Ascending aorta (tissue), 2 donors: ENCODE measurements at regions not wholly inside any gene's neighbourhood (a gene's known extent, or its start where the extent isn't known, plus 50 kb on each side); places are given as distances from the start of the nearest gene placed in this dataset.

ENCODE experiments used
- DNase-seq, 2 donors: peaks; one replicate each; pipeline ENCODE4 v3.0.0-alpha.2; 2019; ENCODE audit warnings: low spot score in 2 of 2
- H3K27ac ChIP-seq, 2 donors: fragments of 200-600 bp; sonication (generic); one replicate each; pipeline ENCODE4 v1.5.1; 2016 to 2017; ENCODE audit warnings: mild to moderate bottlenecking in 1 of 2
- H3K27me3 ChIP-seq: fragments of 200-600 bp; sonication (generic); one replicate; pipeline ENCODE4 v1.5.1; 2017
- H3K36me3 ChIP-seq, 2 donors: fragments of 200-600 bp; sonication (generic); one replicate each; pipeline ENCODE4 v1.5.1; 2016
- H3K4me1 ChIP-seq, 2 donors: fragments of 200-600 bp; sonication (generic); one replicate each; pipeline ENCODE4 v1.5.1; 2016 to 2017; ENCODE audit warnings: mild to moderate bottlenecking in 1 of 2
- H3K4me3 ChIP-seq, 2 donors: fragments of 200-600 bp; sonication (generic); one replicate each; pipeline ENCODE4 v1.5.1; 2016 to 2017; ENCODE audit warnings: mild to moderate bottlenecking in 1 of 2
- H3K9me3 ChIP-seq, 2 donors: fragments of 200-600 bp; sonication (generic); one replicate each; pipeline ENCODE4 v1.5.1; 2016
- intact Hi-C: fragments of 100-400 bp; cut with DNase I; formaldehyde crosslinking; loops from one replicate; pipeline ENCODE4 v1.15.1; 2023
- TF ChIP-seq, protein P1 (sequence below), 3 experiments: fragments of 200-600 bp in 2 of 3; fragments of 450-650 bp in 1 of 3; sonication (generic) in 2 of 3; IDR thresholded peaks; one replicate each; pipeline ENCODE4 v1.5.1; 2016 to 2019; ENCODE audit warnings: antibody characterized with exemption in 3 of 3, mild to moderate bottlenecking in 1 of 3, moderate library complexity in 1 of 3

DNA sequence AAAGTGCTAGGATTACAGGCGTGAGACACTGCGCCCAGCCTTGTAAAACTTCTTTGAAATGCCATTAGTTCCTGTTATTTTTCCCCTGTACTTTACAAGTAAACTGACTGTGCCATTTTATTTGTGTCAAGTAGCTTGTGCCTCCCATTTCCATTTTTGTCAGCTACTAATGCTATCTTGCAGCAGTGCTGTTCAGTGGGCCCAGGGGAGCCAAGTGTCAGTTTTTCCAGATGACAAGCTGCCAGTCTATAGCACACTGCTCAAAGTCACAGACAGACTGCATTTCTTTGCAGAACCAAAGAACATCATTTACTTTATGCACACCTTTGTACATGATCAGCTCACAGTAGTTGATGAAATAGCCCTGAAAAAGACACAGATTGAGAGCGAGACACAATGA, 901.3 kb upstream of the CDH2 start:
- Histone ChIP-seq H3K27ac (no peak overlapping the region), H3K36me3 (no peaks in the 10 kb centered on the region), H3K27me3 (no peaks in the 10 kb centered on the region), H3K4me1 (peaks cover 0 to 3% of the 10 kb centered on the region in 2 donors), H3K9me3 (no peaks in the 10 kb centered on the region), H3K4me3 (no peak overlapping the region)
- no peak for DNase-seq
- TF ChIP-seq, protein P1, sequence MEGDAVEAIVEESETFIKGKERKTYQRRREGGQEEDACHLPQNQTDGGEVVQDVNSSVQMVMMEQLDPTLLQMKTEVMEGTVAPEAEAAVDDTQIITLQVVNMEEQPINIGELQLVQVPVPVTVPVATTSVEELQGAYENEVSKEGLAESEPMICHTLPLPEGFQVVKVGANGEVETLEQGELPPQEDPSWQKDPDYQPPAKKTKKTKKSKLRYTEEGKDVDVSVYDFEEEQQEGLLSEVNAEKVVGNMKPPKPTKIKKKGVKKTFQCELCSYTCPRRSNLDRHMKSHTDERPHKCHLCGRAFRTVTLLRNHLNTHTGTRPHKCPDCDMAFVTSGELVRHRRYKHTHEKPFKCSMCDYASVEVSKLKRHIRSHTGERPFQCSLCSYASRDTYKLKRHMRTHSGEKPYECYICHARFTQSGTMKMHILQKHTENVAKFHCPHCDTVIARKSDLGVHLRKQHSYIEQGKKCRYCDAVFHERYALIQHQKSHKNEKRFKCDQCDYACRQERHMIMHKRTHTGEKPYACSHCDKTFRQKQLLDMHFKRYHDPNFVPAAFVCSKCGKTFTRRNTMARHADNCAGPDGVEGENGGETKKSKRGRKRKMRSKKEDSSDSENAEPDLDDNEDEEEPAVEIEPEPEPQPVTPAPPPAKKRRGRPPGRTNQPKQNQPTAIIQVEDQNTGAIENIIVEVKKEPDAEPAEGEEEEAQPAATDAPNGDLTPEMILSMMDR (IDR thresholded peaks at IDR 0.05), result no peak
- intact Hi-C loops, result no loop called here

DNA sequence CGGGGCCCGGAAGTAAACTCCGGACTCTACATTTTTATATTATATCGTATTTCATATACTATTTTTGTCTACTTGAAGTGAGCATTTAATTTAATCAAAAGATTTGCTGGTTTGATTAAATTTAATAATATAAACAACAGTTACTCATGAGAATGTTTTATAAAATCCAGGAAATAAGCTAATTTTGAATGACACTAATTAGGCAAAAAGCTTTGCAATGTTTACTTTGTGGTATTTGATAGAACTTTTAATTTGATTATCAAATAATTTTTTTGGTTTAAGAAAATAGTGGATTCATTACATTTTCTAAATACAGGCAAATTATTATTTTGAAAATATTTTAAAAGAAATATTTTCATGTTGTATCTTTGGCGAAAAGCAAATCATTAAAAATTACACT, 900.4 kb upstream of the CDH2 start:
- no peak for DNase-seq
- Histone ChIP-seq H3K4me3 (no peak overlapping the region), H3K27ac (no peak overlapping the region), H3K4me1 (no peaks in the 10 kb centered on the region), H3K9me3 (no peaks in the 10 kb centered on the region), H3K27me3 (no peaks in the 10 kb centered on the region), H3K36me3 (no peaks in the 10 kb centered on the region)
- intact Hi-C loops, result no loop called here
- TF ChIP-seq, protein P1 (IDR thresholded peaks at IDR 0.05), result no peak

DNA sequence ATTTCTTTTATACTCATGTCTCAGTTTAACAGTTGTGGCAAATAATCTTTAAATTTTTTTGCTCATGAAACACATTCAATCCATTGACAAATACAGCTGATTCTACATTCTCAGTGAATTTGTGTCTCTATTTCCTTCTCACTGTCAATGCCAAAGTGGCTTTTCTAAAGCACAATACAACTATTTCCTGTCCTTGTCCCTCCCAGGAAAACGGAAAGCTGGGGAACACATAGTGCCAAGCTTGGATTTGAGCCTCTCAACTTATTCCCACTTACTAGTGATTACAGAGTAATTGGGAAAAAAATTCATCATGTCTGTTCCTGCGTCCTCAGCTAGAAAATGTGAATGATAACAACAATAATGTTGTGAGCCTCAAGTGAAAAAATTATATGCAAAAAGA, 899.7 kb upstream of the CDH2 start:
- H3K27me3 ChIP-seq, result no peaks in the 10 kb centered on the region

DNA sequence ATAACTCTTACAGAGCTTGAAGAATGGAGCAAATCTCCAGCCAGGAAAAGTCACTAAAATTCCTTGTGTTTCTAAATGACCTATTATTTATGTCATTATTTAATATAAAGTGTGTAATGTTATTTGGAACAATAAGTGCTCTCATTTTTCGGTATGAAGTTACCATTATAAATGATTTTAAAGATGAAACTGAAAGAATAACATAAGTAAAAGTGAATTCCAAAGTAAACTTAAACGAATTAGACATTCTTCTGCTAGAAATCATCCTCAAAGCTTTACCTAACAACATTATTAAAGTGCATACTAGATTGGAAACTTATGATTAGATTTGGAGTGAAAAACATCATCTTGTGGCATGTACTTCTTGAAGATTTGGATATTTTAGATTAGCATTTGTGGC, 897.2 kb upstream of the CDH2 start:
- TF ChIP-seq, protein P1 (IDR thresholded peaks at IDR 0.05), result no peak
- H3K27ac ChIP-seq, result no peak overlapping the region

More for the DNA sequence above, 899.7 kb upstream of the CDH2 start:
- no peak for DNase-seq
- Histone ChIP-seq H3K4me1 (no peaks in the 10 kb centered on the region), H3K27ac (no peak overlapping the region), H3K36me3 (no peaks in the 10 kb centered on the region), H3K4me3 (no peak overlapping the region), H3K9me3 (no peaks in the 10 kb centered on the region)
- TF ChIP-seq, protein P1 (IDR thresholded peaks at IDR 0.05), result no peak
- intact Hi-C loops, result no loop called here

DNA sequence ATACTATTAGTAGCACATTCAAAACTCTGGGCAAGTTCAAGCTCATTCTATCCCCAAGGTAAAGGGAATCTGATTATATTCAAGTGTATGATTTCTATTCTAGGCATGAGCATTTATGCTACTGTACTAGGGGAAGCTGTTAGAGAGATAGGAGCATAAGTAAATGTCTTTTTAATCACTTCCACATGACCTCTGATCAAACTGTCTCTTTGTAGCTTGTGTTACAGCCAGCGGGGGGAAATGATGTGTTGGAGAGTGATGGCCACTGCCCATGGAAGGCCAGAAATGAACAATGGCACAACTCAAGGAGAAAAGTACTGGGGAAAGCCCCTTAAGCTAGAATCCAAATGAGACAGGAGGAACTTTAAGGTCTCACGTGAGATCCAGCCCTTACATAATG, 894.9 kb upstream of the CDH2 start:
- no peaks in the 10 kb centered on the region for H3K27me3 ChIP-seq
- no peaks in the 10 kb centered on the region for H3K4me1 ChIP-seq
- no peak overlapping the region for H3K27ac ChIP-seq
- H3K9me3 ChIP-seq, result no peaks in the 10 kb centered on the region
- no peaks in the 10 kb centered on the region for H3K36me3 ChIP-seq
- intact Hi-C loops, result no loop called here
- TF ChIP-seq, protein P1 (IDR thresholded peaks at IDR 0.05), result no peak
- DNase-seq, result no peak
- H3K4me3 ChIP-seq, result no peak overlapping the region

More for the DNA sequence above, 897.2 kb upstream of the CDH2 start:
- no peaks in the 10 kb centered on the region for H3K4me1 ChIP-seq
- no peaks in the 10 kb centered on the region for H3K27me3 ChIP-seq
- H3K9me3 ChIP-seq, result no peaks in the 10 kb centered on the region
- no peak for DNase-seq
- no peaks in the 10 kb centered on the region for H3K36me3 ChIP-seq
- H3K4me3 ChIP-seq, result no peak overlapping the region
- intact Hi-C loops, result no loop called here

GRCh38 chr18:29063346-29063745, 886.4 kb upstream of the CDH2 start:
- H3K36me3 ChIP-seq, result no peaks in the 10 kb centered on the region
- TF ChIP-seq, protein P1 (IDR thresholded peaks at IDR 0.05), result no peak
- no peak overlapping the region for H3K4me3 ChIP-seq
- H3K27me3 ChIP-seq, result no peaks in the 10 kb centered on the region
- no peak overlapping the region for H3K27ac ChIP-seq
- intact Hi-C loops, result no loop called here
- no peaks in the 10 kb centered on the region for H3K9me3 ChIP-seq
- H3K4me1 ChIP-seq, result no peaks in the 10 kb centered on the region
- DNase-seq, result no peak
